Esophagus squamous epithelium (tissue), 4 donors: ENCODE measurements at regions not wholly inside any gene's neighbourhood (a gene's known extent, or its start where the extent isn't known, plus 50 kb on each side); places are given as distances from the start of the nearest gene placed in this dataset.

Experiments used
- POLR2A ChIP-seq, 4 donors: fragments of 450-650 bp; IDR thresholded peaks; one replicate each; pipeline ENCODE4 v1.6.1; 2017; ENCODE audit warnings: antibody characterized with exemption in 4 of 4, mild to moderate bottlenecking in 4 of 4, moderate library complexity in 3 of 4
- TF ChIP-seq, protein P1 (sequence below), 6 experiments: fragments of 450-650 bp in 4 of 6; fragments of 200-600 bp in 2 of 6; sonication (generic) in 2 of 6; IDR thresholded peaks; one replicate each; pipeline ENCODE4 v1.5.1; 2016 to 2019; ENCODE audit warnings: antibody characterized with exemption in 6 of 6, mild to moderate bottlenecking in 4 of 6, moderate library complexity in 4 of 6

DNA sequence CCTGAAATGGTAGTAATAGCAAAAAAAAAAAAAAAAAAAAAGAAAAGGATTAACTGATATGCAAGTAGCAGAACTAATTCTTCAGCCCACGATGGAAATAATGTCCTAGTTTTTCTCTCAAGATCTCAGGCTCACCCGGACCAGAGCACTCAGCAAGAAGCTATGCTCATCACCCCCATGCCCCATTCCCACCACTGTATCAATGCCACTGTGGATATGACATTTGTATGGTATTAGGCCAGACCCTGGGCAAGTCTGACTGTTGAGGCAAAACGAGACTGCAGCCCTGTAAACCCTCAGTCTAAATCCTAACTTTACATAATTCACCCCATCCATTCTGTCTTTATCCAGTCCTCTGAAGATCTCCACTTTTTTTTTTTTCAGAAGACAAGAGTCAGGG lies 186.1 kb upstream of the KLF14 start:
- TF ChIP-seq, protein P1, sequence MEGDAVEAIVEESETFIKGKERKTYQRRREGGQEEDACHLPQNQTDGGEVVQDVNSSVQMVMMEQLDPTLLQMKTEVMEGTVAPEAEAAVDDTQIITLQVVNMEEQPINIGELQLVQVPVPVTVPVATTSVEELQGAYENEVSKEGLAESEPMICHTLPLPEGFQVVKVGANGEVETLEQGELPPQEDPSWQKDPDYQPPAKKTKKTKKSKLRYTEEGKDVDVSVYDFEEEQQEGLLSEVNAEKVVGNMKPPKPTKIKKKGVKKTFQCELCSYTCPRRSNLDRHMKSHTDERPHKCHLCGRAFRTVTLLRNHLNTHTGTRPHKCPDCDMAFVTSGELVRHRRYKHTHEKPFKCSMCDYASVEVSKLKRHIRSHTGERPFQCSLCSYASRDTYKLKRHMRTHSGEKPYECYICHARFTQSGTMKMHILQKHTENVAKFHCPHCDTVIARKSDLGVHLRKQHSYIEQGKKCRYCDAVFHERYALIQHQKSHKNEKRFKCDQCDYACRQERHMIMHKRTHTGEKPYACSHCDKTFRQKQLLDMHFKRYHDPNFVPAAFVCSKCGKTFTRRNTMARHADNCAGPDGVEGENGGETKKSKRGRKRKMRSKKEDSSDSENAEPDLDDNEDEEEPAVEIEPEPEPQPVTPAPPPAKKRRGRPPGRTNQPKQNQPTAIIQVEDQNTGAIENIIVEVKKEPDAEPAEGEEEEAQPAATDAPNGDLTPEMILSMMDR (IDR thresholded peaks at IDR 0.05), result no peak
- no peak for TF ChIP-seq POLR2A (IDR thresholded peaks at IDR 0.05)
